Hematopoietic multipotent progenitor cell treated with erythropoietin and hydrocortisone succinate and interleukin-3 and kit ligand, for 8 days (in vitro differentiated cells): ENCODE measurements at regions not wholly inside any gene's neighbourhood (a gene's known extent, or its start where the extent isn't known, plus 50 kb on each side); places are given as distances from the start of the nearest gene placed in this dataset.
A peak's percentile ranks its signal among the peaks of the same experiment; 100 is the strongest.

Experiments used
- DNase-seq: peaks from one replicate; pipeline ENCODE4 v3.0.0-alpha.2; 2015

- no peak for DNase-seq
Measured at GRCh38 chr3:194267744-194268653, 83.1 kb downstream of the CPN2 start.

DNA sequence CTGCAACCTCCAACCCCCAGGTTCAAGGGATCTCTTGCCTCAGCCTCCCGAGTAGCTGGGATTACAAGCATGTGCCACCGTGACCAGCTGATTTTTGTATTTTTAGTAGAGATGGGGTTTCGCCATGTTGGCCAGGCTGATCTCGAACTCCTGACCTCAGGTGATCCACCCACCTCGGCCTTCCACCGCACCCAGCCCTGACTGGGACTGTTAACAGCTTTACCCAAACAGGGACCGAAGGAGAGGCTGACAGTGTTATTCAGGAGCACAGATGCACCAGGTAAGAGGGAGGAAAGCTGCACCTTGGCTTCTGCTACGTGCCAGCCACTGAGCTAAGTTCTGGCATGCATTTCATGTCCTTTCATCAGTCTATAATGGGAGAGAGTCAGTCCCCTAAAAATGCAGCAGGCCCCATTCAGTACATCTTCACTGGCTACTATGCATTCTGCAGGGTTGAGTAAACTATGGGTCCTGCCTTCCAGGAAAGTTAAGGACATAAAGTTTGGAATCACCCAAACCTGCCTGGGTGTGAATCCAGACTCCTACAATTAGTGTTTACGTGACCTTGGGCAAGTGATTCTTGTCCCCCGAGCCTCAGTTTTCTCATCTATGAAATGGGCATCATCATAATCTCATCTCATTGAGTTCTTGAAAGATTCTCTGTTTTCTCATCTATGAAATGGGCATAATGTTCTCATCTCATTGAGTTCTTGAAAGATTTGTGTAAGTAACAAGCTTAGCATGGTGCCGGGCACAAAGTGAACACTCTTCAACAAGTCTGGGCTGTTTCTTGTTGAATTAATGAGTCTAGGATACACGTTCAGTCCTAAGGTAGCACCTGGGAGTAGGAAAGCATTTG, 82.2 kb downstream of the CPN2 start:
- no peak for DNase-seq

DNA sequence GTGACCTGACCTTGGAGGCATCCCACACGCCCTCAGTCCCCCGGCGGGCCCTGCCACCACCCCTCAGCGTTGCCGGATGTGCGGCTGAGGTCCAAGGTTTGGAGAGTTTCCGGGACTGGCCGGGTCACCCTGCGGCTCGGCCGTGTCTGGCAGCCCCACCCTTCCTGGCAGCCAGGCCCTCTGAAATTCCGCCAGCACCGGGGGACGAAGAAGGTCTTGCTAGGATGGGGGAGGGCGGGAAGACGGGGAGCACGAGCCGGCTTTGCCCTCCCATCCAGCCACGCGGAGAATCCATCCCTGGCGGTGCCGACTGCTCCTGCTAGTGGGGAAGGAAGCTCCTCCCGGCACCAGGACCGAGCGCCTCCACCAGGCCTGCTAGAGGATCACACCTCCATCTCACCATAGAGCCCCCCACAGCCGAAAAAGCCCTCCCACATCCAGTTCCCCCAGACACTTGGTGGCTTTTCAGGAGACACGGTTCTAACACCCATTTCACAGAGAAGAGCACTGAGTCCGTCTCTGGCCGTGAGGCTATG, 81.5 kb downstream of the CPN2 start:
- DNase-seq = peak; percentile 76

DNA sequence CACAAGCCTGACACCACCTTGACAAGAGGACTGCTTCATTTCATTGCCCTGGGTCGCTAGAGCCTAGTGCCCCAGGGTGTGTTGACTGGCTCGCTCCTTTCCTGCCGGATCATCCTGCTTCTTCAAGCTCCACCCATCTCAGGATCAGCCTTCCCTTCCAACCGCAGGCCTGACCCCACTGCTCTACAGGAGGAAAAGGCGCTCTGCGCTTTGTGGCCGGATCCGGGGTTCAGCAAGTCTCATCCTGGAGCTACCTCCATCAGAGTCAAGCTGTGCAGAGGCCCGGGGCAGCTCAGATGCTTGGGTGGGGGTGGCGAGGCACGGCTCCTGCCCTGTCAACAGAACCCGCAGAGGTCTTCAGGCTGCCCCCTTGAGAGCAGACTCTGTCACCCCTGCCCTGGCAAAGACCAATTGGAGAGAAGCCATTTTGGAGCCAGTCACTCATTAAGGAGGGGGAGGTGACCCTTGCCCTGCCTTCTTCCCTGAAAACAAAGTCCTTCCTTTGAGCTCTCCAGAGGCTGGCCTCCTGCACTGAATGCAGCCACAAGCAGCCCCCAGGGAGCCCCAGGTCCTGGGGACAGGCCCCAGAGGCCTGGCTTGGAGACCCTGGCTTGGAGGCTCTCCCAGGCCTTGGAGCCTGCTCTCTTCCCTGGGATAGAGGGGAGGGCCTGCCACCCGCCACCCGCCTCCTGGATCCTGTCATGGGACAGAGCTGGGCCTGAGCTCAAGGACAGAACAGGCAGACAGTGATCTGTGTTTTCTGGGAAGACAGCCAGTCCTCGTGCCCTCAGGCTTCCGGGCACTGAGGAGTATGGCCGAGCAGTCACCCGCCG, 80.3 kb downstream of the CPN2 start:
- peak; percentile 37 for DNase-seq

- DNase-seq = no peak
Measured at GRCh38 chr3:194271460-194272035, 79.6 kb downstream of the CPN2 start.

DNA sequence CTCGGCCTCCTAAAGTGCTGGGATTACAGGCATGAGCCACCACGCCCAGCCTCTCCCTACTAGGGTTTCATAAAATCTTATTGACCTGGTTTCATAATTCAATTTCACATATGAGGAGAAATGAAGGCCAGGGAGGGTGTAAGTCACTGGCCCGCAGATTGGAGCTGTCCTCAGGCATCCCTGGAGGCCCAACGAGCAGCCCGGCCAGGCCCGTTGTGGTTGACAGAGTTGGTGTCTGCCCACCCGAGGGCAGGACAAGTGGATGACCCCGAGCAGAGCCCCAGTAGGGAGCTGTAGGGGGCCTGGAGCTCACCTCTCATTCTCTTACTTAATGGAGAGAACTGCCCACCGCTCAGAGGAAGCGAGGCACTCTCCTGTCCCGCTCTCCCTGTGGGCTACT, 78.9 kb downstream of the CPN2 start:
- DNase-seq = no peak

GRCh38 chr3:194272861-194273742, 78.0 kb downstream of the CPN2 start:
- DNase-seq = no peak

DNA sequence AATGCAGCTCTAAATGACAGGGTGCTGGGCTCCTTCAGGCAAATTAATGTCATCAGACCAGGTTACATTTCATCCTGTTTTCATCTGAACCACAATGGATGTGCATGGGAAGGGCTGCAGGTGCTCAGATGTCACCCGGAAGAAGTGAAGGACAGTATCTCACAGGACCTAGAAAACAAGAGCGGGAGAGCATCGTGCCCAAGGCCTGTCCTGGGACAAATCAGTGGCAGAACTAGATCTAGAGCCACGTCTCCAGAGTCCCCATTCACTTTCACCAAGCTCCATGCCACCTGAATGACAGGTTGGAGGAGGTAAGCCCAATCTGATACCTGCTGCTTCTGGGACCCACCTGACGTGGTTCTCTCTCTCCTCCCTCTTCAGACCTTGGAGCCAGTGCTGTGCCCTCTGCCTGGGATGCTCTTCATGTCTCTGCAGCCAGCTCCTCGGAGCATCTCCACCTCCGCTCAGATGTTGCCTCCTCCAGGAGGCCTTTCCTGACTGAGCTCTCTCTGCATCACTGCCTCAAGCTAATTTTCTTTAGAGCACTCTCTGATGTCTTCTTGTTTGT, 77.3 kb downstream of the CPN2 start:
- no peak for DNase-seq

- DNase-seq = no peak
Measured at GRCh38 chr3:194274424-194275085, 76.6 kb downstream of the CPN2 start.

- no peak for DNase-seq
Measured at GRCh38 chr3:194275291-194275690, 75.8 kb downstream of the CPN2 start.

- DNase-seq = no peak
Measured at GRCh38 chr3:194275721-194276120, 75.4 kb downstream of the CPN2 start.

- DNase-seq = no peak
Measured at GRCh38 chr3:194276768-194277103, 74.4 kb downstream of the CPN2 start.

DNA sequence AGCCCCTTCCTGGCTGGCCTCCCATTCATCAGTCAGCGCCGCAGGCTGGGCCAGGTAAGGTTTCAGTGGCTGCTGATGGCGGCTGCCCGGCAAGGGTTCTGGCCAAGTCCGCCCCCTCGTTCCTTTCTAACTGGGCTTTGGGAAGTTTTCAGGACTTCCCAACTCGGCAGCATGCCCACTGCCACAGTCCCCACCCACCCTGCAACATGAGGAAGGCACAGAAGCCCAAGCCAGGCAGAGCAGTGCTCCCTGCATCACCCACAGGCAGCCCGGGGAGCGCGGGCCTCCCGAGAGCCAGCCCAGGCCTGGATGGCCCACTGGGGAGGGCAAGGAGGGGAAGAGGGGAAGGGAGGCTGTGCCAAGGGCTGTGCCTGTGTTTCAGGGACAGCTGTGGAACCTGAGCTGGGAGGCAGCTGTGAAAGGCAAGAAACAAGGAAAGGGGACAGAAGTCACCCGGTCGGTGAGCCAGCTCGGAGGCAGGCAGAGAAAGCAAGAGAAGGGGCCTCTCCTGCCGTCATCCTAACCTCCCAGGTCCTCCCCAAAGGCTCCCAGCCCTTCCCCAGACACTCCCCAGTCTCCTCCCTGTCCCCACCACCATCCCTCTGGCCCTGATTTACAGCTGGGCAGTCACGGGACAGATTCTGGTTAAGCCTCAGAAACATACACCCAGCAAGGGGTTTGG, 73.9 kb downstream of the CPN2 start:
- no peak for DNase-seq

- DNase-seq = no peak
Measured at GRCh38 chr3:194277786-194278130, 73.4 kb downstream of the CPN2 start.

DNA sequence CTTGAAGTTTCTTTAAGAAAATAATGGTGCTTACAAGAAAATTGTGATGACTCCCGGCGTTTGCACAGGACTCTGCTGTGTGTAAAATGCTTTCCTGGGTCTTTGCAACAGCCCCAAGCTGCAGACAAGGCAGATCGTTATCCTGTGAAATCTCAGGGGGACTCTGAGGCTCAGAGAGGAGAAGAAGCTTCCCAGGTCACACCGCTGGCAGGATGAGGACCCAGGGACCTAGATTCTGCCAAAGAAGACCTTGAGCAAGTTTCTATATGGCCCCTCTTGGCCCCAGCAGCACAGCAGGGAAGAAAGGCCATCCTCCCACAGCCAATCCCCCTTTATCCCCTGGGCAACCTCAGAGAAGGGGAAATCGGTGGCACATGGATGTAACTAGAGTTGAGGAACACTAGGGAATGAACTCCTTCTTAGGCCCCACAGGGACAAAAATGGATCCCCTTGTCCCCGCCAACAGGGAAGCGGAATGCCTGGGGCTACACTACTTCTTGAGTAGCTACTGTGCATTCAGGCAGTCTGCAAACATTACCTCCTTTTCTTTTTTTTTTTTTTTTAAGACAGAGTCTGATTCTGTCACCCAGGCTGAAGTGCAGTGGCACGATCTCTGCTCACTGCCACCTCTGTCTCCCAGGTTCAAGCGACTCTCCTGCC, 72.8 kb downstream of the CPN2 start:
- no peak for DNase-seq

DNA sequence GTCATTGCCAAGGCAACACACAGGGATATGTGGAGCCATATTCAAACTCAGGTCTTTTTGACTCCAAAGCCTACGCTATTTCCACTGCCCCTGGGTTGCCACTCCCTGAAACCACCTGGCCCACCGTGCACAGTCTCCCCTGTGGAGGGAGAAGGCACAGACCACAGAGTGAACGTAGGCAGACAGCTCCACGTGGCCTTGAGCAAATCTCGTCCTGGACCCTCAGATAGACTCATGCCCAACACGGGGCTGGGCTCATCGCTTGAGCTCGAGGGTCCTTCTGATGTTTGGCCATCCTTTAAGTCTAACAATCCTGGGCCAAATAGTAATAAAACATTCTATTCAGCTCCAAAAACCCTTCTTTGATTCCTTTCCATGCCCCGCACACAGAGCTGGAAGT, 72.0 kb downstream of the CPN2 start:
- no peak for DNase-seq

- no peak for DNase-seq
Measured at GRCh38 chr3:194279701-194280360, 71.3 kb downstream of the CPN2 start.

GRCh38 chr3:194280777-194281176, 70.4 kb downstream of the CPN2 start:
- no peak for DNase-seq

DNA sequence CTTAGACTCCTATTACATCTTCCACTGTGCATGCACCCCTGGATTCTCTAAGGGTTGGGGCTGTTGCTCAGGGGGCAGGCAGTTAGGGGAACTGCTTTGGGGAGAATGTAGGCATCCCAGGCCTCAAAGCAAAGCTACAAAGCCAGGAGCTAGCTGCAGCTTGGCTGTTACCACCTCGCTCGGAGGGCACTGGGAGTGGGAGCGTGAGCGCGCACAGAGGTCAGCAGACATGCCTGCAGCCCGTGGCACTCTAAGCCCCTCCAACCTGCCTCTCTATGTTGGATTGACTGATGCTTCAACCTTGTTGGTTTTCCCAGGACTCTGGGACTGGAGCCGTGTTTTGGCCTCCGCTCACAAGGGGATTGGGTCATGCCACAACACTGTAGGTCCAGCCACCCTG, 69.8 kb downstream of the CPN2 start:
- DNase-seq = no peak
